Superior temporal gyrus (tissue), 1 donor: ENCODE measurements at regions not wholly inside any gene's neighbourhood (a gene's known extent, or its start where the extent isn't known, plus 50 kb on each side); places are given as distances from the start of the nearest gene placed in this dataset.
"Not testable (repeated sequence)": the region's sequence is repeated elsewhere in the genome, so short reads cannot be mapped to it uniquely, and the experiment has no call there.

Experiments used
- DNase-seq: peaks from one replicate; pipeline ENCODE4 v3.0.0-alpha.2; 2016; ENCODE audit errors: extremely low spot score

DNA sequence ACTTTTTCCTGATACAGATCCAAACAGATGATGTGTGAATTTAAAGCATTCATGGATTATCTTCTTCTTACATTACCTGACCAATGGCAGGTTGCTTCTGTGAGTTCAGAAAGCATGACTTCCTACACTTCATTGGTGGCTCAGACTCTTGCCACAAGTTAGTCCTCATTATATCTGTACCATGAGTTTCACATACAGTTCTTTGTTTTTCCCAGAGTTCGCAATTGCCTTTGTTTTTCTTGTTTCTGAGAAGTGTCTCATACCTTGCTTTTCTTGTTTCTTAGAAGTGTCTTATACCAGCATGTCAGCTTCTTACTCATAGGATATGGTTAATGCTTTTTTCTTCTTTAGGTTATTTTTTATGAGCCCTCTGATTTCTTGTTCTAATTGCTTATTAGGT, 133.8 kb upstream of the TLE3 start:
- DNase-seq = no peak

- DNase-seq = not testable (repeated sequence)
Measured at GRCh38 chr15:70227918-70228317, 130.2 kb upstream of the TLE3 start.

GRCh38 chr15:70227147-70227546, 129.4 kb upstream of the TLE3 start:
- no peak for DNase-seq

DNA sequence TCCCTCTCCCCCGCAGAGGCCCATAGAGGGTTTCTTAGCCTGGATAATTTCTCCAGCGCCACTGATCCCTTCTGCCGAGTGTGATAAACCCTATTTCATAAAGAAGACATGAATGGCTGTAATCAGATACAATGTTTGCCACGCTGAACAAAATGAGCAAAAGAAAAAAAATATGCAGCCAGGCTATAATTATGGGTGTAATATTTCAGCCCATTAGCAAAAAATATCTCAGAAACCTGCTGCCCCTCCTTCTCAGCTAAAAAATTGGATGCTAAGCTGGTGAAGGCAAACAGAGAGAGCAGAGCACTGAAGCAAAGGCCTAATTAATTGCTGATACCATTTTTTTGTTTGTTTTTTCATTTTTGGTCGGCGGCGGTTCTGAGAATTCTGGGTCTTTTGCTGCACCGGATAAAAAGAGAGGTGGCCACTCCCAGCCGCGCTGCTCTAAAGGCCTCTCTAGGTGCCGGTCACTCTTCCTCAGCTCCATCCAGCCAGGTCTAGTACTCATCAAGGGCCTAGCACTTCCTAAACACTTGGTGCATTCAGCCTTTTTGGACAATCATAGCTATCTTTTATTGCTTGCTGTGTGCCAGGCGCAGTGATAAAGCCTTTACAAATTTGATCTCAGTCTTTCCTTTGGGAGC, 128.7 kb upstream of the TLE3 start:
- no peak for DNase-seq

DNA sequence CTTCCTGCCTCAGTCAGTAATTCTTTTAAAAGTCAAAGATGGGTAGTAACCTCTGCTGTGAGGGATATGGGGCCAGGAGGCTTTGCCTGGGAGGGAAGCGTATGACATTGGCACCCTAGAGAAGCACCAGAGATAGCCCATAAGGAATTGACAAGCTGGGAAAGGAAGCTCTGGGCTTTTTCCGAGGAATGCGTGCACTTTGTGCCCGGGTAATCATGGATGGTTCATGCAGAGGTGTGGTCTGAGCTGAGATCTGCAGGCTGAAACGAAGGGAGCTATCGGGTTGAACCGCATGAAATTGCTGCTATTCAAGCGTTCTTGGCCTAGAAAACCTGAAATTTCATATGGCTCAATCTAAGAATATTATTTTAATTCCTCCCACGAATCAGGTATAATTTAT, 127.7 kb upstream of the TLE3 start:
- no peak for DNase-seq

- DNase-seq = no peak
Measured at GRCh38 chr15:70222606-70223005, 124.9 kb upstream of the TLE3 start.

GRCh38 chr15:70220490-70221096, 122.9 kb upstream of the TLE3 start:
- DNase-seq = no peak

DNA sequence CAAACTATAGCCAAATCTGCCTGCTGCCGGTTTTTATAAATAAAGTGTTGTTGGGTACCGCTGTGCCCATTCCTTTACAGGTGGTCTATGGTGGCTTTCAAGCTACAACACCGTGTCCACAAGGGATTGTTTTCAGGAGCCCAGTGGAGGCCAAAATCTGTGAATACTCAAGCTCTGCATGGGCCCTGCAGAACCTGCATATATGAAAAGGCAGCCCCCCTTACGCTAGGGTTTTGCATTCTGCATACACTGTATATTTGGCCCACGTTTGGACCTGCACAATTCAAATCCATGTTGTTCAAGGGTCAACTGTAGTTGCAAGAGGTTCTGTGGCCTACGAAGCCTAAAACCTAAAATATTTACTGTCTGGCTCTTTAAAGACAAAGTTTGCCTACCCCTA, 122.2 kb upstream of the TLE3 start:
- no peak for DNase-seq

DNA sequence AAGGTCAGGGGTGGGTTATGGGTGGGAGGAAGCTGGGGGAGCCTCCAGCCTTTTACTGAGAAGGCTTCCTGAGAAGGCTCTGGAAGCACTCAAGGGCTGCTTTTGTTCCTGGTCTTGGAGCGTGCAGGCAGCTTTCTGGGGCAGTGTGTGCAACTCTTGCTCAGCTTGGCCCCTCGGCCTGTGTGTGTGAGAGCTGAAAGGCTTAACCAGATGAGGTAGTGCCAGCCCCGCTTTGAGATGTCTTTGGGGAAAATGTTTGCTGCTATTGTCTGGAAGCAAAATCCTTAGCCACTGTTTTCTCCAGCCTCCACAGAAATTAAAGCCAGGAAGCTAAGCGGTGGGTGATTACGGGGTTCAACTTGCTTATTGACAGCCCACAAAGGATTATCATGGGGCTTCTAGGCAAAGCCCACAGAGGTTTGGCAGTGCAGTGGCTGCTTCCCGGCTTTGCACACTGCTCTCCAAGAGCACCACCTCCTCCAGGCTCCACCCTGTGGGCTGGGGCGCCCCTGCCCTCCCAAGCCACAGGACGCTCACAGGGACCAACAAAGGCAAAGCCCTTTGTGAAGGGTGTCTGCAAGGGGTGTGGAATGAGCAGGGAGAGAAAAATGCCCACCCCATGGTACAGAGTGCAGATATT, 121.7 kb upstream of the TLE3 start:
- no peak for DNase-seq

- no peak for DNase-seq
Measured at GRCh38 chr15:70217226-70218160, 119.8 kb upstream of the TLE3 start.

- no peak for DNase-seq
Measured at GRCh38 chr15:70215951-70216350, 118.2 kb upstream of the TLE3 start.

DNA sequence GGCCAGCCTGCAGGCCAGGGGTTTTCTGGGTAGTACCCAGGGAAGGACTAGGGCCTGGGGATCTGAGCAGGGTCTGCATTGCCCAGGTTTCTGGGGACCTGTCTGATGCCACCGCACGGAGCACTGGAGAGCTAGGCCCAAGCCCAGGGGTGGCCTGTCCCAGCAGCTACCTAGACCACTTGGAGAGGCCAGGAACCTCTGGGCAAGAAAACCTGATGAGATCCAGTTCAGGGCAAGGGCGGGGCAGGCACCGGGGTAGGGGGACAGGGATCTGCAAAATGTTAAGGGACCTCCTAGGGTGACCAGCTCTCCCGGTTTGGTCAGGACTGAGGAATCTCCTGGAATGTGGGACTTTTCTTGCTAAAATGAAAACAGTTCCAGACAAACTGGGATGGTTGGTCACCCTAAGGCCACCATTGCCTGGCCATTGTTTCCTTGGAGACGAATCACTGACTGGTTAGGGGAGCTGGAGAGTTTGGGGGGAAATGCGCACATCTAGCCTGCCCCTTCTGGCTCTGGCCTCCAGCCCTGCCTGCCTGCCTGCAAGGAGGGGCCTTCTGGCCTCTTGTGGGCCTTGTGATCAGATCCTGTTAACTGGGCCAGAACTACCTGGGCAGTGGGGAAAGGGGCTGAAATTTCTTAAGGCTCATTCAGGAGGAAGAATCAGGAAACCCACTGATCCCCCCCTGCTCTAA, 117.4 kb upstream of the TLE3 start:
- DNase-seq = no peak

- DNase-seq = no peak
Measured at GRCh38 chr15:70214276-70214675, 116.6 kb upstream of the TLE3 start.

GRCh38 chr15:70213794-70214193, 116.1 kb upstream of the TLE3 start:
- no peak for DNase-seq

GRCh38 chr15:70212963-70213315, 115.2 kb upstream of the TLE3 start:
- no peak for DNase-seq

- no peak for DNase-seq
Measured at GRCh38 chr15:70212286-70212962, 114.7 kb upstream of the TLE3 start.

DNA sequence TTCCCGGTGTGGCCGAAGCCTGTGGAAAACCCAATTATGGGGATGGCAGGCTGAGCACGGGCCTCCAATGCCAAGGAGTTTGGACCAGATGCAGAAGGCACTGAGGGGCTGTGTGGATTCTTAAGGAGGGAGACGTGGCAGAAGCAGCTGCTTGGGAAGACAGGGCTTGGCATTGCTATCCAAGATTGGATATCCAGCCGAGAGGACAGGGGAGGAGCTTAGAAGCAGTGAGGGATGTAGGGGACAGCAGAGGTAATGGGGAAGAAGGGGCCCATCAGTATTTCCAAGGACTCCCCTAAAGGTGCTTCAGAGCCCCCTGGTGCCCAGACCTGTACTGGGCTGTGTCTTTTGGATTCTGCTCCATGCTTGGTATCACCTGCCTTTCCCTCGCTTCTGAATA, 112.8 kb upstream of the TLE3 start:
- DNase-seq = no peak

DNA sequence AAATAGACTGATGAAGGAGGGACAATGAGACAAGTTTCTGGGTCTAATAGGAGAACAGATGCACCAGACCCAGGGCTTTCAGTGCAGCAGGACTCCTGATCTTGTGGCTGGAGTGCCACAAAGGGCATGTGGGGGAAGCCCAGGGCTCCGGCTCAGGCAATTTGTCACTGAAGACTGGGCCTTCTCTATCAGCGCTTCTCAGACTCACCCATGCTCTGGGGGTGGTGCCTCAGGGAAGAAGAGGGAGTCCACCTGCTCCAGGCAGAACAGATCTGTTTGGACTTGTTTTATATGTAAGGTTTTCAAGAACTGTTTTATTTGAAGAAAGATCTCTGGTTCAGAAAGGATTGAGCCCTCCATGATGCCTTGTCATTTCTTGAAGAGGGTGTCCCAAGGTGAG, 112.4 kb upstream of the TLE3 start:
- DNase-seq = no peak

DNA sequence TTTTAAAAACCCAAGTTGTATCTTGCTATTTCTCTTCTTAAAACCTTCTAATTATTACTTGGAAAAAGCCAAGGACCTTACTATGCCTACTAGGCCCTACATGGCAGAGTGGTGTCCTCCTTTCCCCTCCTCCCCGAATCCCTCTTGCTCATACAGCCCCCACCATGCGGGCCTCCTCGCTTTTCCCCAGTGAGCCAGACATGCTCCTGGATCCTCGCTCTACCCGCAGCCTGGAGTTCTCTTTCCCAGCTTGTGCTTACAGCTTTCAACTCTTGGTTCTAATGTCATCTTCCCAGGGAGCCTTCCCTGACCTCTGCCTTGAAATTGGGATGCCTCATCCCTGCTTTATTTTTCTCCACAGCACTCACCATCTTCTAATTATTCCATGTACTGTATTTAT, 111.8 kb upstream of the TLE3 start:
- DNase-seq = no peak

- no peak for DNase-seq
Measured at GRCh38 chr15:70208332-70208731, 110.6 kb upstream of the TLE3 start.

DNA sequence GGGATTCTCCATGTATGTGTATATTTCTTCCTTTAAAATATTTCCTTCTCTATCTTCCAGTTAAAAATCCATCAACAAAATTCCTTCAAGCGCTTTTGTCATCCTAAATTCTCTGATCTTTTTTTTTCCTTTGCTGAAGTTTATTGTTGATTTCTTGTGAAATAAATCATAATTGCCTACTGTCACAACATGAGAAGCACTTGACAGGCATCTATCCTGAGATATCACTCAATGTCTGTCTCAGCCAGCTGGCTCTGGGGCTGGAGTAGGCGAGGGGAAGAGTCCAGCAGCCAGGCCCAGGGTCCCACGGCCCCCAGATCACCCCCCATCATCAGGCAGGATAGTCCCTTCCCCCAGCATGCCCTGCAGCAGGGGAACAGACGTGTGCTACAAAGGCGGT, 109.0 kb upstream of the TLE3 start:
- DNase-seq = no peak
